Ovary (tissue), 3 donors: ENCODE measurements at regions not wholly inside any gene's neighbourhood (a gene's known extent, or its start where the extent isn't known, plus 50 kb on each side); places are given as distances from the start of the nearest gene placed in this dataset.

Experiments used
- POLR2A ChIP-seq: fragments of 450-650 bp; IDR thresholded peaks from one replicate; pipeline ENCODE4 v1.6.1; 2017; ENCODE audit warnings: antibody characterized with exemption, mild to moderate bottlenecking, moderate library complexity
- TF ChIP-seq, protein P1 (sequence below), 3 donors: fragments of 450-650 bp in 2 of 3; fragments of 200-600 bp in 1 of 3; IDR thresholded peaks; one replicate each; pipeline versions ENCODE4 v1.5.1 to v1.8.0; 2016 to 2022; ENCODE audit warnings: antibody characterized with exemption in 3 of 3, mild to moderate bottlenecking in 1 of 3
- donor health status: DM: no; HTN: no; CAD: no.

DNA sequence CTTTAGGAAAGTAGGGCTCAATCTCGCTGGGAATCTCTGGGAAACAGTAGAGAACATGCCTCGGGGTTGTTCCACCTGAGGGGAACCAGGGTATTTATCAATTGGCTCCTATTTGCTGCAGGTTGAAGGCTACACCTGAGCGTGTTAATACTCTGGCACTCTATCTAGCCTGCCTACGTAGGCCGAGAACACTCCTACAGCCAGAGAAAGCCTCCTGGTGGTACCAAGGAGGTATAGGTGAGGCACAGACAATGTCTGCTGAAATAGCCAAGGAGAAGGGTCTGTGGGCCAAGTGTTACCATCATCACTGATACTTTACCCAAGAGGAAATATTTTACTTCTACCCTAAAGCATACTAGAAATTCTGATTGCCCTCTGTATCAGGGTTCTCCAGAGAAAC lies 341.0 kb upstream of the UBE2E2 start:
- TF ChIP-seq, protein P1, sequence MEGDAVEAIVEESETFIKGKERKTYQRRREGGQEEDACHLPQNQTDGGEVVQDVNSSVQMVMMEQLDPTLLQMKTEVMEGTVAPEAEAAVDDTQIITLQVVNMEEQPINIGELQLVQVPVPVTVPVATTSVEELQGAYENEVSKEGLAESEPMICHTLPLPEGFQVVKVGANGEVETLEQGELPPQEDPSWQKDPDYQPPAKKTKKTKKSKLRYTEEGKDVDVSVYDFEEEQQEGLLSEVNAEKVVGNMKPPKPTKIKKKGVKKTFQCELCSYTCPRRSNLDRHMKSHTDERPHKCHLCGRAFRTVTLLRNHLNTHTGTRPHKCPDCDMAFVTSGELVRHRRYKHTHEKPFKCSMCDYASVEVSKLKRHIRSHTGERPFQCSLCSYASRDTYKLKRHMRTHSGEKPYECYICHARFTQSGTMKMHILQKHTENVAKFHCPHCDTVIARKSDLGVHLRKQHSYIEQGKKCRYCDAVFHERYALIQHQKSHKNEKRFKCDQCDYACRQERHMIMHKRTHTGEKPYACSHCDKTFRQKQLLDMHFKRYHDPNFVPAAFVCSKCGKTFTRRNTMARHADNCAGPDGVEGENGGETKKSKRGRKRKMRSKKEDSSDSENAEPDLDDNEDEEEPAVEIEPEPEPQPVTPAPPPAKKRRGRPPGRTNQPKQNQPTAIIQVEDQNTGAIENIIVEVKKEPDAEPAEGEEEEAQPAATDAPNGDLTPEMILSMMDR (IDR thresholded peaks at IDR 0.05), result no peak
- no peak for TF ChIP-seq POLR2A
